ENCODE measurements at regions not wholly inside any gene's neighbourhood (a gene's known extent, or its start where the extent isn't known, plus 50 kb on each side); places are given as distances from the start of the nearest gene placed in this dataset.

- Histone ChIP-seq H3K9me3 (ENCODE audit: control insufficient read depth, insufficient read depth, low read length) (no peaks in the 10 kb centered on the region), H3K27ac (ENCODE audit: low read length) (no peak overlapping the region), H3K27me3 (ENCODE audit: control insufficient read depth, insufficient read depth, low read length) (no peaks in the 10 kb centered on the region), H3K4me1 (ENCODE audit: control insufficient read depth, insufficient read depth, low read length) (no peaks in the 10 kb centered on the region), H3K36me3 (ENCODE audit: control insufficient read depth, insufficient read depth, low read length) (no peaks in the 10 kb centered on the region), H3K4me3 (ENCODE audit: low read length) (no peak overlapping the region)
- Mint-ChIP-seq H3K9me3 (no peaks in the 10 kb centered on the region), H3K27ac (no peak overlapping the region), H3K36me3 (no peaks in the 10 kb centered on the region), H3K27me3 (ENCODE audit: low read depth in 2 of 2) (peaks cover 8 to 15% of the 10 kb centered on the region in 2 donors), H3K4me3 (no peak overlapping the region), H3K4me1 (no peaks in the 10 kb centered on the region)
- intact Hi-C loops (cut with micrococcal nuclease): no loop called here
- 79% methylated on average over 6 of the region's 6 CpGs for WGBS (ENCODE audit: insufficient coverage)
- no peak for DNase-seq
- no peak for TF ChIP-seq CTCF (IDR thresholded peaks at IDR 0.05)
- ATAC-seq: peak in 1 of 3 donors; percentile 15
Observed at GRCh38 chr20:24296477-24297261, 172.8 kb upstream of the SYNDIG1 start.

- H3K36me3 ChIP-seq (ENCODE audit: control insufficient read depth, insufficient read depth, low read length): no peaks in the 10 kb centered on the region
- H3K4me3 Mint-ChIP-seq: no peak overlapping the region
- 94% methylated on average over 3 of the region's 3 CpGs for WGBS (ENCODE audit: insufficient coverage)
- no peak overlapping the region for H3K4me3 ChIP-seq (ENCODE audit: low read length)
- no peaks in the 10 kb centered on the region for H3K36me3 Mint-ChIP-seq
- peaks cover 18 to 20% of the 10 kb centered on the region in 2 donors for H3K4me1 Mint-ChIP-seq
- no peak overlapping the region for H3K27ac ChIP-seq (ENCODE audit: low read length)
- H3K27me3 Mint-ChIP-seq (ENCODE audit: low read depth in 2 of 2): peaks cover 0 to 3% of the 10 kb centered on the region in 2 donors
- ATAC-seq (no peak), DNase-seq (no peak)
- peaks cover 11% of the 10 kb centered on the region for H3K4me1 ChIP-seq (ENCODE audit: control insufficient read depth, insufficient read depth, low read length)
- H3K27ac Mint-ChIP-seq: no peak overlapping the region
- H3K27me3 ChIP-seq (ENCODE audit: control insufficient read depth, insufficient read depth, low read length): no peaks in the 10 kb centered on the region
- no peaks in the 10 kb centered on the region for H3K9me3 ChIP-seq (ENCODE audit: control insufficient read depth, insufficient read depth, low read length)
- TF ChIP-seq CTCF (IDR thresholded peaks at IDR 0.05): no peak
- intact Hi-C loops (cut with micrococcal nuclease): no loop called here
- peaks cover 3% of the 10 kb centered on the region in 2 donors for H3K9me3 Mint-ChIP-seq
Observed at GRCh38 chr20:24291014-24291413, 178.4 kb upstream of the SYNDIG1 start.

- WGBS (ENCODE audit: insufficient coverage): 4% methylated on average over 6 of the region's 7 CpGs
- H3K27ac Mint-ChIP-seq: peak overlapping the region; percentile 44 to 65
- H3K27me3 ChIP-seq (ENCODE audit: control insufficient read depth, insufficient read depth, low read length): no peaks in the 10 kb centered on the region
- DNase-seq (peak in 1 of 2 donors; percentile 22), ATAC-seq (peak in 2 of 3 donors; percentile 65 to 88)
- H3K4me3 Mint-ChIP-seq: peak overlapping the region; percentile 45
- intact Hi-C loops (cut with micrococcal nuclease): no loop called here
- H3K27me3 Mint-ChIP-seq (ENCODE audit: low read depth in 2 of 2): no peaks in the 10 kb centered on the region
- H3K9me3 Mint-ChIP-seq: peaks cover 3% of the 10 kb centered on the region in 2 donors
- H3K9me3 ChIP-seq (ENCODE audit: control insufficient read depth, insufficient read depth, low read length): no peaks in the 10 kb centered on the region
- H3K4me3 ChIP-seq (ENCODE audit: low read length): no peak overlapping the region
- peaks cover 18 to 20% of the 10 kb centered on the region in 2 donors for H3K4me1 Mint-ChIP-seq
- H3K4me1 ChIP-seq (ENCODE audit: control insufficient read depth, insufficient read depth, low read length): peaks cover 11% of the 10 kb centered on the region
- no peaks in the 10 kb centered on the region for H3K36me3 Mint-ChIP-seq
- H3K36me3 ChIP-seq (ENCODE audit: control insufficient read depth, insufficient read depth, low read length): no peaks in the 10 kb centered on the region
- H3K27ac ChIP-seq (ENCODE audit: low read length): peak overlapping the region; percentile 15
- TF ChIP-seq CTCF (IDR thresholded peaks at IDR 0.05): no peak
Observed at GRCh38 chr20:24289737-24290481, 179.5 kb upstream of the SYNDIG1 start.
